Esophagus squamous epithelium (tissue), 4 donors: ENCODE measurements at regions not wholly inside any gene's neighbourhood (a gene's known extent, or its start where the extent isn't known, plus 50 kb on each side); places are given as distances from the start of the nearest gene placed in this dataset.

ENCODE experiments used
- POLR2A ChIP-seq, 4 donors: fragments of 450-650 bp; IDR thresholded peaks; one replicate each; pipeline ENCODE4 v1.6.1; 2017; ENCODE audit warnings: antibody characterized with exemption in 4 of 4, mild to moderate bottlenecking in 4 of 4, moderate library complexity in 3 of 4
- TF ChIP-seq, protein P1 (sequence below), 6 experiments: fragments of 450-650 bp in 4 of 6; fragments of 200-600 bp in 2 of 6; sonication (generic) in 2 of 6; IDR thresholded peaks; one replicate each; pipeline ENCODE4 v1.5.1; 2016 to 2019; ENCODE audit warnings: antibody characterized with exemption in 6 of 6, mild to moderate bottlenecking in 4 of 6, moderate library complexity in 4 of 6

- TF ChIP-seq, protein P1, sequence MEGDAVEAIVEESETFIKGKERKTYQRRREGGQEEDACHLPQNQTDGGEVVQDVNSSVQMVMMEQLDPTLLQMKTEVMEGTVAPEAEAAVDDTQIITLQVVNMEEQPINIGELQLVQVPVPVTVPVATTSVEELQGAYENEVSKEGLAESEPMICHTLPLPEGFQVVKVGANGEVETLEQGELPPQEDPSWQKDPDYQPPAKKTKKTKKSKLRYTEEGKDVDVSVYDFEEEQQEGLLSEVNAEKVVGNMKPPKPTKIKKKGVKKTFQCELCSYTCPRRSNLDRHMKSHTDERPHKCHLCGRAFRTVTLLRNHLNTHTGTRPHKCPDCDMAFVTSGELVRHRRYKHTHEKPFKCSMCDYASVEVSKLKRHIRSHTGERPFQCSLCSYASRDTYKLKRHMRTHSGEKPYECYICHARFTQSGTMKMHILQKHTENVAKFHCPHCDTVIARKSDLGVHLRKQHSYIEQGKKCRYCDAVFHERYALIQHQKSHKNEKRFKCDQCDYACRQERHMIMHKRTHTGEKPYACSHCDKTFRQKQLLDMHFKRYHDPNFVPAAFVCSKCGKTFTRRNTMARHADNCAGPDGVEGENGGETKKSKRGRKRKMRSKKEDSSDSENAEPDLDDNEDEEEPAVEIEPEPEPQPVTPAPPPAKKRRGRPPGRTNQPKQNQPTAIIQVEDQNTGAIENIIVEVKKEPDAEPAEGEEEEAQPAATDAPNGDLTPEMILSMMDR (IDR thresholded peaks at IDR 0.05), result no peak
- no peak for TF ChIP-seq POLR2A (IDR thresholded peaks at IDR 0.05)
These were observed 154.3 kb upstream of the MED13 start for GRCh38 chr17:62219221-62219899.
